ENCODE measurements at regions not wholly inside any gene's neighbourhood (a gene's known extent, or its start where the extent isn't known, plus 50 kb on each side); places are given as distances from the start of the nearest gene placed in this dataset.

DNA sequence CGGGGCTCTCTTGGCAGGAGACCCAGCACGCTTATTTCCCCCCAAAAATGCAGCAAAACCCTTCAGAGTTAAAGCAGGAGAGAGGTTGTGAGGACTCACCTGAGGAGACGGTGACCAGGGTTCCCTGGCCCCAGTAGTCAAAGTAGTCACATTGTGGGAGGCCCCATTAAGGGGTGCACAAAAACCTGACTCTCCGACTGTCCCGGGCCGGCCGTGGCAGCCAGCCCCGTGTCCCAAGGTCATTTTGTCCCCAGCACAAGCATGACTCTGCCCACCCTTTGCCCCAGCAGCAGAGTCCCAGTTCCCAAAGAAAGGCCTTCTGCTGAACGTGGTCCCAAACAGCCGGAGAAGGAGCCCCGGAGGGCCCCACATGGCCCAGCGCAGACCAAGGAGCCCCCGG lies 337.7 kb downstream of the TMEM121 start:
- TF ChIP-seq, protein P1, sequence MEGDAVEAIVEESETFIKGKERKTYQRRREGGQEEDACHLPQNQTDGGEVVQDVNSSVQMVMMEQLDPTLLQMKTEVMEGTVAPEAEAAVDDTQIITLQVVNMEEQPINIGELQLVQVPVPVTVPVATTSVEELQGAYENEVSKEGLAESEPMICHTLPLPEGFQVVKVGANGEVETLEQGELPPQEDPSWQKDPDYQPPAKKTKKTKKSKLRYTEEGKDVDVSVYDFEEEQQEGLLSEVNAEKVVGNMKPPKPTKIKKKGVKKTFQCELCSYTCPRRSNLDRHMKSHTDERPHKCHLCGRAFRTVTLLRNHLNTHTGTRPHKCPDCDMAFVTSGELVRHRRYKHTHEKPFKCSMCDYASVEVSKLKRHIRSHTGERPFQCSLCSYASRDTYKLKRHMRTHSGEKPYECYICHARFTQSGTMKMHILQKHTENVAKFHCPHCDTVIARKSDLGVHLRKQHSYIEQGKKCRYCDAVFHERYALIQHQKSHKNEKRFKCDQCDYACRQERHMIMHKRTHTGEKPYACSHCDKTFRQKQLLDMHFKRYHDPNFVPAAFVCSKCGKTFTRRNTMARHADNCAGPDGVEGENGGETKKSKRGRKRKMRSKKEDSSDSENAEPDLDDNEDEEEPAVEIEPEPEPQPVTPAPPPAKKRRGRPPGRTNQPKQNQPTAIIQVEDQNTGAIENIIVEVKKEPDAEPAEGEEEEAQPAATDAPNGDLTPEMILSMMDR (IDR thresholded peaks at IDR 0.05; ENCODE audit: insufficient read depth, low read length): no peak
- DNase-seq (ENCODE audit: low read depth): no peak
- H3K4me3 ChIP-seq (ENCODE audit: low read depth, low read length): no peak overlapping the region

DNA sequence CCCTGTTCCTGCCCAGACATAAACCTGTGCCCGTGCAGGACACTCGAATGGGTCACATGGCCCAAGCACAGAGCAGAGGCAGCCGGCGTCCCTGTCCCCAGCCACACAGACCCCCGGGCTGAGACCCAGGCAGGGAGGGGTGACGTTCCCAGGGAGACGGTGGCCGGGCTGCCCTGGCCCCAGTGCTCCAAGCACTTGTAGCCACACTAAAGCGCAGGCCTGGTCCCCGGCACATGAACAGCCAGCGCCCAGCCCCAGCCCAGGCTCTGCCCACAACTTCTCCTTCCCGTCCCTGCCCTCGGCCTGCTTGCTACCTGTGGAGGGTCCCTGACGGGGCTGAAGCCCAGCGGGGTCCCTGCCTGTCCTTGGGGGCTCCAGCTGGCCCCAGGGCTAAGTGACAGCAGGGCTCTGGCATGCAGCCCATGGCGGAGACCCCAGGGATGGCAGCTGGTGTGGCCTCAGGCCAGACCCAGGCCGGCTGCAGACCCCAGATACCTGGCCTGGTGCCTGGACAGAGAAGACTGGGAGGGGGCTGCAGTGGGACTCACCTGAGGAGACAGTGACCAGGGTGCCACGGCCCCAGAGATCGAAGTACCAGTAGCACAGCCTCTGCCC lies 338.4 kb downstream of the TMEM121 start:
- no peak for DNase-seq (ENCODE audit: low read depth)
- TF ChIP-seq, protein P1 (IDR thresholded peaks at IDR 0.05; ENCODE audit: insufficient read depth, low read length): no peak
- H3K4me3 ChIP-seq (ENCODE audit: low read depth, low read length): no peak overlapping the region

DNA sequence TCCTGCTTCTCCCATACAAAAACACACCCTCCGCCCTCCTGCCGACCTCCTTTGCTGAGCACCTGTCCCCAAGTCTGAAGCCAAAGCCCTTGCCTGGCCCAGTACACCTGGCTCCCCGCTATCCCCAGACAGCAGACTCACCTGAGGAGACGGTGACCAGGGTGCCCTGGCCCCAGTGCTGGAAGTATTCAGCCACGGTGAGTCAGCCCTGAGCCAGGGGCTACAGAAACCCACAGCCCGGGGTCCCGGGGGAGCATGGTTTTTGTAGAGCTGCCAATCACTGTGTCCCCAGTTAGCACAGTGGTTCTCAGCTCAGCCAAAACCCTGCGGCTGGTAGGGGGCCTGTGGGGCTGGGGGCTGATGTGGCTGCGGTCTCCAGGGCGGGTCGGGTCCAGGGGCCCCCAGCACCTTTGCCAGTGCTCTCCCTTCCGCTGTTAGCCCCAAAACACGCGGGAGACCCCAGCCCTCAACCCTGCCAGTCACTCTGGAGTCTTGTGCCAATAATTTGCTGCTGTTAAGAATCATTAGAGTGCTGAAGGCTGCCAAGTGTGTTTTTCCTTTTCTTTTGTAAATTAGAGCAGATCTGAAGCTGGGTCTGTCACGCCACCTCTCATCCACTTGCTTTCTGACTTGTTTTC lies 339.0 kb downstream of the TMEM121 start:
- H3K4me3 ChIP-seq (ENCODE audit: low read depth, low read length): no peak overlapping the region
- DNase-seq (ENCODE audit: low read depth): no peak
- TF ChIP-seq, protein P1 (IDR thresholded peaks at IDR 0.05; ENCODE audit: insufficient read depth, low read length): no peak

DNA sequence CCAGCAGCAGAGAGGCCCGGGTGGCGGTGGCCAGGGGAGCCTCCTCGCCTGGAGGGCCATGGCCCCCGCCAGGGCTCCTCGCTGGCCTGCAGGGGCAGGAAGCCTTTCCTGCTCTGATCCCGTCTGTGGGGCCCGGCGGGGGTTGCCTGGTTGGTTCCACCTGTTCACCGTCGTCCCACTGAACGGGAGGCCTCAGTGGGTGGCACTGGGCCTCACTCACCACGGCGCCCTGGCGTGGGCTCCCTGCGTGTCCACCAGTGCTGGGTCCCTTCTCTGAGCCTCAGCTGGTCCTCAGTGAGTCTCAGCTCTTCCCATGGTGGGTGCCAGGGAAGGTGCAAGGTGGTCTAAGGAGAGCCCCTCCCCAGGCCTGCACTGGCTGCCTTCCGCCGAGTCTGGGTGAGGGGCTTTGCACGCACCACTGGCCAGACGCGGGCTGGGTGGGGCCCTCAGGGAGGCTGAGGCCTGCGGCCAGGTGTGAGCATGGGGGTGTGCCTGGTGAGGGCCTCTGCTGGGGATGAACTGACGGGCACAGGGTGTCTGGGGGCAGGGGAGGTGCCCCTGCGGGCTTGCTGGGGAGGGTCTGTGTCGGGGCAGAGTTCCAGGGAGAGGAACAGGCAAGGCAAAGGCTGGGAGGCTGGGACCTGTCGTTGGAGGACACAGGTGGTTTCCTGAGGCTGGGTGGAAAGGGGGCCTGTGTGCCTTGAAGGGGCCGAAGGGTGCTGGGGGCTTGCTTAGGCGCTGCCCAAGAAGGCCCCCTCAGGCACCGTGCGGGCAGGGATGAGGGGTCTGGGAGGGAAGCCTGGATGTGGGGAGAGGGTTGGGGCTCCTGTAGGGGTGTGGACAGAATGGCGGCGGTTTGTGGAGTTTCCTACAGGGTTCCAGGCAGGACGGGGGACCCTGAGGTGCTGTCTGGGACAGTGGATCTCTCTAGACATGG lies 339.8 kb downstream of the TMEM121 start:
- H3K4me3 ChIP-seq (ENCODE audit: low read depth, low read length): no peak overlapping the region
- DNase-seq (ENCODE audit: low read depth): no peak
- TF ChIP-seq, protein P1 (IDR thresholded peaks at IDR 0.05; ENCODE audit: insufficient read depth, low read length): no peak

DNA sequence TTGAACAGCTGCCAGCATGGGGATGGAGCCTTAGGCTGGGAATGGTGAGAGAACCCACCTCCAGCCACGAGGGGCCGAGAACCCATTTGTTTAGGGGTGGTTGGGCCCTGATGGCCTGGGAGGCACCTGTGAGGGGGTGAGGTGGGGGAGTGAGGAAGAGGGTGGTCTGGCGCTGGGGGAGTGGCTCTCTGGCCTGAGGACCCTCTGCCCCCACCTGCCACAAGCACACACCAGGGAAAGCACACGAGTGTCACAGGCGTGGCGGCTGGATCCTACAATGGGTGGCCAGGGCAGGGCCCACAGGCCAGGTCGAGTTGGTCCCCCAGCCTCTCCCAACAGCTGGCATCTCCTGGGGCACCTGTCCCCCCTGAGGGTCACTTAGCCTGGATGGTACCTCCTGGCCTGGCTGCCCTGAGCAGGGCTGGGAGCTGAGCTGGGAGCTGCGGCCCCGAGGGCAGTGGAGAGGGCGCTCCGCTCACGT lies 340.5 kb downstream of the TMEM121 start:
- no peak overlapping the region for H3K4me3 ChIP-seq (ENCODE audit: low read depth, low read length)
- TF ChIP-seq, protein P1 (IDR thresholded peaks at IDR 0.05; ENCODE audit: insufficient read depth, low read length): no peak
- no peak for DNase-seq (ENCODE audit: low read depth)

DNA sequence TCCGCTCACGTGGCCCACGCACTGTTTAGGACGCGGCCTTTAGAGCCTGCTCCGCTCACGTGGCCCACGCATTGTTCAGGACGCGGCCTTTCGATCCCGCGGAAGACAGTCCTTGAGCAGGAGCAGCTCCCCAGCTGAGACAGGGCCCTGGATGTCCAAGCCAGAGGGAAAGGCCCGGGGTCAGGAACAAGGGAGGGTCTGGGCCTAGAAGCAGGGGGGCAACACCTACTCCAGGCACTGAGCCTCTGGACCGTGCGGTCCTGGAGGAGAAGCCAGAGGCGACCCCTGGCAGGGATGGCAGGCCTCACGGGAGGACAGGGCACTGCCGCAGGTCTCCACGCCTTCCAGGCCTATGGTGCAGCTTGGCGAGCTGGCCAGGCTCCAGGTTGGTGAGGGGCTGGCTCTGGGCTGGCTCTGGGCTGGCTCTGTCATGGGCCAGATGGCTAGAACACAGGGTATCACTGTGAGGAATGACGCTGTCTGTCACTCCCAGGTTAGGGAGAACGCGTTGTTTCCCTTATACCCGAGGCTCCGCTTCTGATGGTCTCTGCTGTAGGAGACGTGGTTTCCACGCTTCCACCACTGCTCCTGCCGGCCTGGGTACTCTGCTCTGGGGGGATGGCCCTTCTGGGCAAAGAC lies 341.7 kb downstream of the TMEM121 start:
- DNase-seq (ENCODE audit: low read depth): no peak
- TF ChIP-seq, protein P1 (IDR thresholded peaks at IDR 0.05; ENCODE audit: insufficient read depth, low read length): no peak
- no peak overlapping the region for H3K4me3 ChIP-seq (ENCODE audit: low read depth, low read length)
